SK-N-SH (cell line): ENCODE measurements at regions not wholly inside any gene's neighbourhood (a gene's known extent, or its start where the extent isn't known, plus 50 kb on each side); places are given as distances from the start of the nearest gene placed in this dataset.

ENCODE experiments used
- CTCF ChIA-PET: fragments of 300-600, 350-600 bp; formaldehyde crosslinking; extraction: SDS; loops from one replicate; lab custom pipeline; 2021; lab: Yijun Ruan, JAX
- POLR2A ChIA-PET: fragments of 350-600 bp; sonication (Branson Sonifier 250); formaldehyde crosslinking; extraction: SDS; loops from one replicate; lab custom pipeline; 2020; ENCODE audit warnings: antibody characterized with exemption, inconsistent platforms; lab: Yijun Ruan, JAX
- DNase-seq: peaks from one replicate; pipeline ENCODE4 v3.0.0; 2012
- H2AFZ ChIP-seq: fragments of 200-600 bp; sonication (generic); 2 replicates; pipeline ENCODE4 v1.8.1; 2016; ENCODE audit warnings: antibody characterized with exemption, mild to moderate bottlenecking, low read depth
- H3F3A ChIP-seq: fragments of 200-600 bp; sonication (generic); replicated peaks from 2 replicates; pipeline ENCODE3; 2016; ENCODE audit warnings: antibody characterized with exemption, mild to moderate bottlenecking; ENCODE audit not compliant: insufficient read depth
- H3K27ac ChIP-seq, 2 experiments: fragments of 200-500 bp in 1 of 2; fragments of 200-600 bp in 1 of 2; sonication (Bioruptor generic) in 1 of 2; sonication (generic), shearing (Covaris generic) in 1 of 2; 2 replicates each; pipeline versions ENCODE4 v1.5.1 to v1.6.1; 2014 to 2016; ENCODE audit warnings: low read depth in 2 of 2, inconsistent platforms in 1 of 2, low read length in 1 of 2, mild to moderate bottlenecking in 1 of 2, mixed read lengths in 1 of 2
- H3K27me3 ChIP-seq: fragments of 200-600 bp; sonication (generic), shearing (Covaris generic); 2 replicates; pipeline ENCODE4 v1.6.1; 2016; ENCODE audit warnings: mixed run types; ENCODE audit not compliant: insufficient read depth
- H3K36me3 ChIP-seq, 2 experiments: fragments of 200-500 bp in 1 of 2; fragments of 200-600 bp in 1 of 2; sonication (Bioruptor generic) in 1 of 2; sonication (generic) in 1 of 2; replicated peaks in 1 of 2; 2 replicates each; pipeline versions ENCODE3 to v1.5.1; 2014 to 2016; ENCODE audit warnings: low read length in 1 of 2, mild to moderate bottlenecking in 1 of 2; ENCODE audit not compliant: insufficient read depth in 2 of 2, control insufficient read depth in 1 of 2
- H3K4me1 ChIP-seq, 2 experiments: fragments of 200-500 bp in 1 of 2; fragments of 200-600 bp in 1 of 2; sonication (Bioruptor generic) in 1 of 2; sonication (generic), shearing (Covaris generic) in 1 of 2; 2 replicates each; pipeline versions ENCODE4 v1.5.1 to v1.6.1; 2014 to 2016; ENCODE audit warnings: low read depth in 1 of 2, low read length in 1 of 2, mixed run types in 1 of 2; ENCODE audit not compliant: insufficient read depth in 2 of 2, control insufficient read depth in 1 of 2
- H3K4me2 ChIP-seq: fragments of 200-600 bp; sonication (generic), shearing (Covaris generic); 2 replicates; pipeline ENCODE4 v1.6.1; 2017; ENCODE audit warnings: mixed run types
- H3K4me3 ChIP-seq, 2 experiments: fragments of 200-500 bp in 1 of 2; fragments of 200-600 bp in 1 of 2; sonication (Bioruptor generic) in 1 of 2; sonication (generic), shearing (Covaris generic) in 1 of 2; 2 replicates each; pipeline versions ENCODE4 v1.5.1 to v1.8.1; 2014 to 2016; ENCODE audit warnings: low read depth in 2 of 2, inconsistent platforms in 1 of 2, low read length in 1 of 2, mild to moderate bottlenecking in 1 of 2, mixed read lengths in 1 of 2, moderate library complexity in 1 of 2
- H3K79me2 ChIP-seq: fragments of 200-600 bp; sonication (generic); 2 replicates; pipeline ENCODE4 v1.8.1; 2017; ENCODE audit warnings: mild to moderate bottlenecking; ENCODE audit not compliant: insufficient read depth
- H3K9ac ChIP-seq: fragments of 200-600 bp; sonication (generic); 2 replicates; pipeline ENCODE4 v1.6.1; 2017; ENCODE audit warnings: mixed run types
- H3K9me2 ChIP-seq: fragments of 200-600 bp; sonication (generic); 2 replicates; pipeline ENCODE4 v1.6.1; 2017; ENCODE audit warnings: mixed run types
- H3K9me3 ChIP-seq: fragments of 200-600 bp; sonication (generic); 2 replicates; pipeline ENCODE4 v1.6.1; 2017; ENCODE audit warnings: mixed run types, mild to moderate bottlenecking, moderate library complexity
- H4K20me1 ChIP-seq: fragments of 200-600 bp; sonication (generic); 2 replicates; pipeline ENCODE4 v1.6.1; 2017; ENCODE audit warnings: mild to moderate bottlenecking, mixed run types; ENCODE audit not compliant: insufficient read depth
- ELF1 ChIP-seq: IDR thresholded peaks from 2 replicates; pipeline ENCODE4 v1.4.0; 2012
- FOXM1 ChIP-seq: IDR thresholded peaks from 2 replicates; pipeline ENCODE4 v1.4.0; 2012; ENCODE audit warnings: low read depth, mild to moderate bottlenecking
- MXI1 ChIP-seq: IDR thresholded peaks from 2 replicates; pipeline ENCODE4 v1.6.1; 2012; ENCODE audit warnings: mild to moderate bottlenecking, low read depth, low read length, improper control_type of control experiment
- RFX5 ChIP-seq: IDR thresholded peaks from 2 replicates; pipeline ENCODE4 v1.6.1; 2012; ENCODE audit warnings: mild to moderate bottlenecking, improper control_type of control experiment, low read length
- SIN3A ChIP-seq: IDR thresholded peaks from 2 replicates; pipeline ENCODE4 v1.6.1; 2012; ENCODE audit warnings: low read depth, mild to moderate bottlenecking, low read length, moderate library complexity, borderline replicate concordance
- WGBS: methylation state at CpG from one replicate; pipeline ENCODE4 v1.1.6; 2017; ENCODE audit warnings: low lambda C conversion rate; 5-methylcytosine and 5-hydroxymethylcytosine counted together
- TF ChIP-seq, protein P1 (sequence below): IDR thresholded peaks from 2 replicates; pipeline ENCODE4 v1.4.0; 2012; ENCODE audit warnings: low read depth
- TF ChIP-seq, protein P2 (sequence below): fragments of 150-350 bp; IDR thresholded peaks from 2 replicates; pipeline ENCODE4 v1.6.1; 2016; ENCODE audit warnings: mild to moderate bottlenecking, low read depth, low read length
- TF ChIP-seq, protein P3 (sequence below): IDR thresholded peaks from 2 replicates; pipeline ENCODE4; 2012
- TF ChIP-seq, protein P4 (sequence below): fragments of 150-350 bp; IDR thresholded peaks from 2 replicates; pipeline ENCODE4 v1.6.1; 2017; ENCODE audit warnings: antibody characterized with exemption, low read length, low read depth, borderline replicate concordance

DNA sequence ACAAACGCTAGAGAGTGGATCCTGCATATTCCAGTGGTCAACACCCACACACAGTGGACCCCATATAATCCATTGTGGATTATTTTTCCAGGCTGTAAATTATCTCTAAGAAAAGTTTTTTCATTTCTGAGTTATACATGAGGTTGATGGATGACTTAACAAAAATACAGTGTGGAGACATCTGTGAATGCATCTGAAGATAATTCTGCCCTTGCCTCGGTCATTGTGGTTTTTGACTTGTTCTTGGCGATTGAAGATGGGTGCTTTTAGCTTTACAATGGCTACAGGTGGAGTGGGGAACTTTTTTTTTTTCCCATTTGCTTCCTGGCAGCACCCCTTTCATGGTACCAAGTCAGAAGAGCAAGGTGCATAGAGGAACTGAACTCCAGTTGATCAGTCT lies 242.7 kb downstream of the MYLK4 start:
- TF ChIP-seq RFX5: no peak
- TF ChIP-seq, protein P1, sequence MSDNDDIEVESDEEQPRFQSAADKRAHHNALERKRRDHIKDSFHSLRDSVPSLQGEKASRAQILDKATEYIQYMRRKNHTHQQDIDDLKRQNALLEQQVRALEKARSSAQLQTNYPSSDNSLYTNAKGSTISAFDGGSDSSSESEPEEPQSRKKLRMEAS: no peak
- no peak for TF ChIP-seq ELF1

GRCh38 chr6:2507521-2508037 lies 243.1 kb downstream of the MYLK4 start:
- Histone ChIP-seq H3K27me3 (peaks cover 29% of the 10 kb centered on the region; the same call in 1 of the 2 replicates), H3K36me3 (no peaks in the 10 kb centered on the region), H3K9ac (no peak overlapping the region), H3F3A (no peaks in the 10 kb centered on the region), H3K4me2 (no peak overlapping the region), H3K79me2 (no peaks in the 10 kb centered on the region), H4K20me1 (no peaks in the 10 kb centered on the region), H3K9me2 (no peaks in the 10 kb centered on the region), H3K27ac (no peak overlapping the region), H3K4me1 (no peaks in the 10 kb centered on the region; a peak in 1 of 4 replicates), H3K4me3 (no peak overlapping the region), H3K9me3 (no peaks in the 10 kb centered on the region), H2AFZ (no peak overlapping the region)
- no peak for TF ChIP-seq MXI1
- TF ChIP-seq ELF1: no peak
- TF ChIP-seq, protein P2, sequence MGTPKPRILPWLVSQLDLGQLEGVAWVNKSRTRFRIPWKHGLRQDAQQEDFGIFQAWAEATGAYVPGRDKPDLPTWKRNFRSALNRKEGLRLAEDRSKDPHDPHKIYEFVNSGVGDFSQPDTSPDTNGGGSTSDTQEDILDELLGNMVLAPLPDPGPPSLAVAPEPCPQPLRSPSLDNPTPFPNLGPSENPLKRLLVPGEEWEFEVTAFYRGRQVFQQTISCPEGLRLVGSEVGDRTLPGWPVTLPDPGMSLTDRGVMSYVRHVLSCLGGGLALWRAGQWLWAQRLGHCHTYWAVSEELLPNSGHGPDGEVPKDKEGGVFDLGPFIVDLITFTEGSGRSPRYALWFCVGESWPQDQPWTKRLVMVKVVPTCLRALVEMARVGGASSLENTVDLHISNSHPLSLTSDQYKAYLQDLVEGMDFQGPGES: no peak
- ChIA-PET CTCF (interaction anchor here (1.1 kb wide), 1 partner anchor 127 kb away, joined by 6 read pairs; no protein-coding TSS in a partner anchor), POLR2A (no interaction called here)
- WGBS: 12% methylated on average over 3 of the region's 3 CpGs
- no peak for DNase-seq

More for the DNA sequence above, 242.7 kb downstream of the MYLK4 start:
- no peaks in the 10 kb centered on the region for H3K36me3 ChIP-seq
- H3K4me3 ChIP-seq: no peak overlapping the region
- H3K9ac ChIP-seq: no peak overlapping the region
- H3K4me1 ChIP-seq: no peaks in the 10 kb centered on the region; a peak in 1 of 4 replicates
- 12% methylated on average over 3 of the region's 3 CpGs for WGBS
- H3K27me3 ChIP-seq: peaks cover 33% of the 10 kb centered on the region; the same call in 1 of the 2 replicates
- H2AFZ ChIP-seq: no peak overlapping the region
- ChIA-PET POLR2A (no interaction called here), CTCF (no interaction called here)
- no peak overlapping the region for H3K27ac ChIP-seq
- no peak for DNase-seq
- no peaks in the 10 kb centered on the region for H3K9me3 ChIP-seq
- no peaks in the 10 kb centered on the region for H3K79me2 ChIP-seq
- no peaks in the 10 kb centered on the region for H3K9me2 ChIP-seq
- H3F3A ChIP-seq: no peaks in the 10 kb centered on the region
- no peak overlapping the region for H3K4me2 ChIP-seq
- H4K20me1 ChIP-seq: no peaks in the 10 kb centered on the region

- DNase-seq: no peak
- no peak overlapping the region for H3K4me2 ChIP-seq
- H3K9me2 ChIP-seq: no peaks in the 10 kb centered on the region
- H3K9me3 ChIP-seq: no peaks in the 10 kb centered on the region
- 35% methylated on average over 2 of the region's 2 CpGs for WGBS
- H3K27ac ChIP-seq: no peak overlapping the region
- no peaks in the 10 kb centered on the region; a peak in 1 of 4 replicates for H3K4me1 ChIP-seq
- no peak overlapping the region for H2AFZ ChIP-seq
- ChIA-PET CTCF (interaction anchor here (1.1 kb wide), 1 partner anchor 128 kb away, joined by 6 read pairs; no protein-coding TSS in a partner anchor), POLR2A (interaction anchor here (0.6 kb wide), 1 partner anchor 1073 kb away, joined by 3 read pairs; no protein-coding TSS in a partner anchor)
- no peaks in the 10 kb centered on the region for H3F3A ChIP-seq
- H3K36me3 ChIP-seq: no peaks in the 10 kb centered on the region
- no peak overlapping the region for H3K4me3 ChIP-seq
- no peaks in the 10 kb centered on the region for H3K79me2 ChIP-seq
- H3K27me3 ChIP-seq: peaks cover 24% of the 10 kb centered on the region; the same call in 1 of the 2 replicates
- H4K20me1 ChIP-seq: no peaks in the 10 kb centered on the region
- TF ChIP-seq, protein P3, sequence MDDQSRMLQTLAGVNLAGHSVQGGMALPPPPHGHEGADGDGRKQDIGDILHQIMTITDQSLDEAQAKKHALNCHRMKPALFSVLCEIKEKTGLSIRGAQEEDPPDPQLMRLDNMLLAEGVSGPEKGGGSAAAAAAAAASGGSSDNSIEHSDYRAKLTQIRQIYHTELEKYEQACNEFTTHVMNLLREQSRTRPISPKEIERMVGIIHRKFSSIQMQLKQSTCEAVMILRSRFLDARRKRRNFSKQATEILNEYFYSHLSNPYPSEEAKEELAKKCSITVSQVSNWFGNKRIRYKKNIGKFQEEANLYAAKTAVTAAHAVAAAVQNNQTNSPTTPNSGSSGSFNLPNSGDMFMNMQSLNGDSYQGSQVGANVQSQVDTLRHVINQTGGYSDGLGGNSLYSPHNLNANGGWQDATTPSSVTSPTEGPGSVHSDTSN: no peak
- TF ChIP-seq SIN3A (no peak), FOXM1 (no peak), ELF1 (no peak)
- TF ChIP-seq, protein P4, sequence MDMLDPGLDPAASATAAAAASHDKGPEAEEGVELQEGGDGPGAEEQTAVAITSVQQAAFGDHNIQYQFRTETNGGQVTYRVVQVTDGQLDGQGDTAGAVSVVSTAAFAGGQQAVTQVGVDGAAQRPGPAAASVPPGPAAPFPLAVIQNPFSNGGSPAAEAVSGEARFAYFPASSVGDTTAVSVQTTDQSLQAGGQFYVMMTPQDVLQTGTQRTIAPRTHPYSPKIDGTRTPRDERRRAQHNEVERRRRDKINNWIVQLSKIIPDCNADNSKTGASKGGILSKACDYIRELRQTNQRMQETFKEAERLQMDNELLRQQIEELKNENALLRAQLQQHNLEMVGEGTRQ: no peak
- H3K9ac ChIP-seq: no peak overlapping the region
Measured at GRCh38 chr6:2507016-2507415, 243.7 kb downstream of the MYLK4 start.
